BJ (cell line): ENCODE measurements at regions not wholly inside any gene's neighbourhood (a gene's known extent, or its start where the extent isn't known, plus 50 kb on each side); places are given as distances from the start of the nearest gene placed in this dataset.
"Not testable (repeated sequence)": the region's sequence is repeated elsewhere in the genome, so short reads cannot be mapped to it uniquely, and the experiment has no call there.

Experiments used
- CTCF ChIA-PET: fragments of 350-600 bp; formaldehyde crosslinking; extraction: SDS; loops from one replicate; lab custom pipeline; 2021; ENCODE audit warnings: antibody characterized with exemption, inconsistent platforms; lab: Yijun Ruan, JAX
- POLR2A ChIA-PET: fragments of 300-600 bp; sonication (Branson Sonifier 250); formaldehyde crosslinking; extraction: SDS; loops from one replicate; lab custom pipeline; 2021; ENCODE audit warnings: antibody characterized with exemption; lab: Charles Lee
- DNase-seq: peaks from one replicate; pipeline ENCODE4 v3.0.0-alpha.2; 2011; ENCODE audit warnings: low read depth
- H3K27me3 ChIP-seq: 2 replicates; pipeline ENCODE4 v1.6.0; 2011; ENCODE audit warnings: low read length; ENCODE audit not compliant: control insufficient read depth, insufficient read depth
- H3K36me3 ChIP-seq: 2 replicates; pipeline ENCODE4 v1.5.1; 2011; ENCODE audit warnings: low read length; ENCODE audit not compliant: control insufficient read depth, insufficient read depth
- H3K4me3 ChIP-seq: 2 replicates; pipeline ENCODE4 v1.5.1; 2011; ENCODE audit warnings: low read depth, mild to moderate bottlenecking, control low read depth, low read length
- TF ChIP-seq, protein P1 (sequence below): IDR thresholded peaks from 2 replicates; pipeline ENCODE4 v1.5.1; 2011; ENCODE audit warnings: low read depth, mild to moderate bottlenecking, control low read depth, inconsistent platforms, low read length, moderate library complexity; ENCODE audit not compliant: insufficient read depth

DNA sequence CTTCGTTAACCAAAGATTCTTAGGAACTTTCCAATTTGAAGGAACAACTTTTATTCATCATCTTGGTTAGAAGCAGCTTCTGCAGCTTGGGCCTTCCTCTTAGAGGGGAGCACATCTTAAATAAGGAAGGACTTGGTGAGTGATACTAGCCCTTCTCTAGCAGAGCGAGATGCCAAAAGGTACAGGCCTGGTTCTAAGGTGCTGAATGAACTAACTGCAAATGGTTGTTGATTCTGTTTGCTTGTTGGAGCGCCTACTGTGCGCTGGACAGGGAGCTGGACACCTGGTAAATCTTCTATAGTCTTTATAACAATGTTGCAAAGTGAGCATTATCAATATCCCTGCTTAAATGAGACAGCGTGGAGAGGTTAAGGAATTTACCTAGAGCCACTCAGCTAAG, 127.1 kb downstream of the MYCN start:
- CTCF ChIA-PET = no interaction called here
- TF ChIP-seq, protein P1, sequence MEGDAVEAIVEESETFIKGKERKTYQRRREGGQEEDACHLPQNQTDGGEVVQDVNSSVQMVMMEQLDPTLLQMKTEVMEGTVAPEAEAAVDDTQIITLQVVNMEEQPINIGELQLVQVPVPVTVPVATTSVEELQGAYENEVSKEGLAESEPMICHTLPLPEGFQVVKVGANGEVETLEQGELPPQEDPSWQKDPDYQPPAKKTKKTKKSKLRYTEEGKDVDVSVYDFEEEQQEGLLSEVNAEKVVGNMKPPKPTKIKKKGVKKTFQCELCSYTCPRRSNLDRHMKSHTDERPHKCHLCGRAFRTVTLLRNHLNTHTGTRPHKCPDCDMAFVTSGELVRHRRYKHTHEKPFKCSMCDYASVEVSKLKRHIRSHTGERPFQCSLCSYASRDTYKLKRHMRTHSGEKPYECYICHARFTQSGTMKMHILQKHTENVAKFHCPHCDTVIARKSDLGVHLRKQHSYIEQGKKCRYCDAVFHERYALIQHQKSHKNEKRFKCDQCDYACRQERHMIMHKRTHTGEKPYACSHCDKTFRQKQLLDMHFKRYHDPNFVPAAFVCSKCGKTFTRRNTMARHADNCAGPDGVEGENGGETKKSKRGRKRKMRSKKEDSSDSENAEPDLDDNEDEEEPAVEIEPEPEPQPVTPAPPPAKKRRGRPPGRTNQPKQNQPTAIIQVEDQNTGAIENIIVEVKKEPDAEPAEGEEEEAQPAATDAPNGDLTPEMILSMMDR = no peak
- Histone ChIP-seq H3K27me3 (no peaks in the 10 kb centered on the region), H3K36me3 (no peaks in the 10 kb centered on the region), H3K4me3 (no peak overlapping the region)
- no peak for DNase-seq
- POLR2A ChIA-PET = no interaction called here

DNA sequence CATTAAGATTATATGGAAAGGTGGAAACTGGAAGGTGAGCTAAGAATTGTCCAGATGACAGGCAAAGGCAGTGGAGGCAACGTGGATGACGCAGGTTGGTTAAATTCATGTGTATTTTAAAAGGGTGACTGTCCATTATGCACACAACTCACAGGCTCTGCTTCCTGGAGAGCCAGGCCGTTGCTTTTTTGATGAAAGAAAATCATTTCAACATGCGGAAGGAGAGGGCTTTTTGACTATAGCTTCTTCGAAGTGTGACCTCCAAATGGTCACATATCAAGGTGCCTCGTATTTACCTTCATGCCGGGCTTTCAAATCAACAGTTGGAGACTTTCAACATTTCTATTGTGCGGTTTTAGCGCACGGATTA, 126.7 kb downstream of the MYCN start:
- Histone ChIP-seq H3K4me3 (no peak overlapping the region), H3K36me3 (no peaks in the 10 kb centered on the region), H3K27me3 (no peaks in the 10 kb centered on the region)
- TF ChIP-seq, protein P1 = no peak
- no peak for DNase-seq
- POLR2A ChIA-PET = no interaction called here
- CTCF ChIA-PET = no interaction called here

DNA sequence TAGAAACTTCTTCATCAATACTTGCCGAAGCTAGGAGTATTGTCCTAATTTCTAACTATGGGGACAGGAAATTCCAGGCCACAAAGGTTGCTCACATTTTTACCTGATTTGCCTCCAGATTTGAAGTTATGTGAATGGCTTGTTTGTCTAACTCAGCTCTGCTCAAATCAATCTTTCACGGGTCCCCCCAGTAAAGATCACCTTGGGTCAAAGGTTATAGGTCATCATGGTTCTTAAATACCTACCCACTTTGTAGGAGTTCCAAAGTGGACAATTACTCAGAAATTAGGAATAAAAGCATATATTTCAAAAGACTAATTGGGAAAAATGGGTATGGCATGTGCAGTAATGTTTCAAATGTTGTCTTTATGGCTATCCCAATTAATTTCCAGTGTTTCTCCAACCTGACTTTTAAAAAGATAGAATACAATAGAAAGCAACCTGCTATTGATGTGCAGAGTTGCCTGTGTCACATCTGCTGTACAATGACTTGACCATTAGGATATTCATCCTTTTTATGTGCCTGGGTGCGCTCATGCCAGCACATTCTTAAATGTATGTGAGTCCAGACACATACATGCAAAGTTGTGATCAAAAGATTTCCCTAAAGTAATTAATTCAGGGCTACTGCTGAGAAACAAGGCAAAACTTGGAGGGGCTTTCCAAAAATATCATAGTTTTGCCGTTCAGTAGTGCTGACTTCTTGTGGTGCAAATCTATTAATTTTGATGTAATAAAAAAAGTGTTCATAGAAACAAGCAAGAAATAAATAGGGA, 126.1 kb downstream of the MYCN start:
- Histone ChIP-seq H3K4me3 (no peak overlapping the region), H3K36me3 (no peaks in the 10 kb centered on the region), H3K27me3 (no peaks in the 10 kb centered on the region)
- POLR2A ChIA-PET = no interaction called here
- DNase-seq = no peak
- CTCF ChIA-PET = interaction anchor here (0.7 kb wide), 1 partner anchor 430 kb away, joined by 3 read pairs; no protein-coding TSS in a partner anchor
- TF ChIP-seq, protein P1 = no peak

DNA sequence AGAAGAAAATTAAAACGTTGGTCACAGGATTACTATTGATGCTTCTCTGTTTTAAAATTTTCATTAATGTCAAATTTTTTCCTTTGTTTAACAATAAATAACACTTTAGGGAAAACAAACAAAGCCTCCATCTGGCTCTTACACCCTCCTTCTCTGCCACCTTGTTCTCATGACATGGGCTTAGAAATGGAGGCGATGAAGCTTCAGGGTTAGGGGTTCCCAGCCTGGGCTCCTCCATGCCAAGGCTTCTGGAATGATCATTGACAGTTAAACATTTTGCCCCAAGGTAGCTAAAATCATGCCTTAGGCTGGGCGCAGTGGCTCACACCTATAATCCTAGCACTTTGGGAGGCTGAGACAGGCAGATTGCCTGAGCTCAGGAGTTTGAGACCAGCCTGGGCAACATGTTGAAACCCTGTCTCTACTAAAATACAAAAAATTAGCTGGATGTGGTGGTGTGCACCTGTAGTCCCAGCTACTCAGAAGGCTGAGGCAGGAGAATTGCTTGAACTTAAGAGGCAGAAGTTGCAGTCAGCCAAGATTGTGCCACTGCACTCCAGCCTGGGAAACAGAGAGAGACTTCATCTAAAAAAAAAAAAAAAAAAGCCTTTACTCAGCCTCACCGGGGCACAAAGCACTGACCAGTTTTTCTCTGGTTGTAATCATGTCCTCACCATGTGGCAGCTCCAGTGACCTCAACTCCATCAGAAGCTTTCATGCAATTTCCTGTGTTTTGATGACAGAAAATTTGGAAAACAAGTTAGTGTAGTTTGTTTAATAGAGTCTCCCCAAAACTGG, 125.1 kb downstream of the MYCN start:
- H3K4me3 ChIP-seq, POLR2A ChIA-PET, DNase-seq, H3K27me3 ChIP-seq, H3K36me3 ChIP-seq: not testable (repeated sequence)
- CTCF ChIA-PET = interaction anchor here (0.7 kb wide), 1 partner anchor 429 kb away, joined by 3 read pairs; no protein-coding TSS in a partner anchor

DNA sequence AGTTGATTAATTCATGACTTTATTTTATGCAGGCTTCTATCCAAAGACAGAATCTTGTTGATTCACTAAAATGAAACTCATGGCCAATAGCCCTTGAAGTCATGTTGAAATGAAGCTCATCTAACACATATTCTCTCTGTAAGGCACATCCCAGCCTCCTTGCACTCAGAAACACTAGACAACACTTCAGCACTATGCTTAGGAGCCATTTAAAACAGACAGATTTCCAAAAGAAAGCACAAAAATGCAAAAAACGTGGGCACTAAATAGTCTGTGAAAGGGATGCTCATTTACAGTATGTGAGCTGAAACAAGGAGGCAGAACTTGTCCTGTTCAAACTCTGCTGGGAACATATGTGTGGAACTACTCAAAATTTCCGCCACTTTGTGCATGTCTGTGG, 124.4 kb downstream of the MYCN start:
- POLR2A ChIA-PET = no interaction called here
- Histone ChIP-seq H3K27me3 (no peaks in the 10 kb centered on the region), H3K4me3 (no peak overlapping the region), H3K36me3 (no peaks in the 10 kb centered on the region)
- no peak for DNase-seq
- CTCF ChIA-PET = no interaction called here
- TF ChIP-seq, protein P1 = no peak
